RWPE1 (cell line): ENCODE measurements at regions not wholly inside any gene's neighbourhood (a gene's known extent, or its start where the extent isn't known, plus 50 kb on each side); places are given as distances from the start of the nearest gene placed in this dataset.

Experiments used
- CTCF ChIA-PET: fragments of 350-600 bp; sonication (Branson Sonifier 250); formaldehyde crosslinking; extraction: SDS; loops from one replicate; lab custom pipeline; 2021; lab: Yijun Ruan, JAX
- POLR2A ChIA-PET: fragments of 400-600 bp; formaldehyde crosslinking; extraction: SDS; loops from one replicate; lab custom pipeline; 2020; ENCODE audit warnings: antibody characterized with exemption; ENCODE audit not compliant: low non-redundant PET; lab: Yijun Ruan, JAX
- DNase-seq: peaks from one replicate; pipeline ENCODE4 v3.0.0; 2012; ENCODE audit warnings: low spot score
- H3K27ac ChIP-seq: fragments of 450-650 bp; 2 replicates; pipeline ENCODE4 v1.5.1; 2017
- TF ChIP-seq, protein P1 (sequence below): fragments of 450-650 bp; conservative IDR thresholded peaks from 2 replicates; pipeline ENCODE4 v1.5.1; 2017; ENCODE audit warnings: low read depth, mild to moderate bottlenecking

DNA sequence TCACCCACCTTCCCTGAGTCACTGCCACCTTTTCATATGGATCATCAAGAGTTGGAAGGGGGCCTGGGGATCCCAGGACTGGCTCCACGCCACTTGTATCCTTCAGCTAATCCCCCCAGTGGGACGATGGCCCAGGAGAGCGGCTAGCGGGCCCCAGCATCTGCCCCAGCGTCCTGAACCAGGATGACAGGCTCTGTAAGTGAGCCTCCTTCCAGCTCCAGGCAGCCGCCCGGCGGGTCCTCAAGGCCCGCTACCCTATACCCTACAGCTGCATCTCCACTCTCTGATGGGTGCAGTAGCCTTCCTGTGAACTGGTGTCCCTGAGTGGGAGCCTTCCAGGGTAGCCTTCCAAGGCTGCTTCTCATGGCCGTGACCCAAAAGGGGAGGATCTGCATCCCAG lies 183.1 kb downstream of the ATG4C start:
- TF ChIP-seq, protein P1, sequence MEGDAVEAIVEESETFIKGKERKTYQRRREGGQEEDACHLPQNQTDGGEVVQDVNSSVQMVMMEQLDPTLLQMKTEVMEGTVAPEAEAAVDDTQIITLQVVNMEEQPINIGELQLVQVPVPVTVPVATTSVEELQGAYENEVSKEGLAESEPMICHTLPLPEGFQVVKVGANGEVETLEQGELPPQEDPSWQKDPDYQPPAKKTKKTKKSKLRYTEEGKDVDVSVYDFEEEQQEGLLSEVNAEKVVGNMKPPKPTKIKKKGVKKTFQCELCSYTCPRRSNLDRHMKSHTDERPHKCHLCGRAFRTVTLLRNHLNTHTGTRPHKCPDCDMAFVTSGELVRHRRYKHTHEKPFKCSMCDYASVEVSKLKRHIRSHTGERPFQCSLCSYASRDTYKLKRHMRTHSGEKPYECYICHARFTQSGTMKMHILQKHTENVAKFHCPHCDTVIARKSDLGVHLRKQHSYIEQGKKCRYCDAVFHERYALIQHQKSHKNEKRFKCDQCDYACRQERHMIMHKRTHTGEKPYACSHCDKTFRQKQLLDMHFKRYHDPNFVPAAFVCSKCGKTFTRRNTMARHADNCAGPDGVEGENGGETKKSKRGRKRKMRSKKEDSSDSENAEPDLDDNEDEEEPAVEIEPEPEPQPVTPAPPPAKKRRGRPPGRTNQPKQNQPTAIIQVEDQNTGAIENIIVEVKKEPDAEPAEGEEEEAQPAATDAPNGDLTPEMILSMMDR, result no peak
- ChIA-PET CTCF (no interaction called here), POLR2A (no interaction called here)
- H3K27ac ChIP-seq, result no peak overlapping the region
- no peak for DNase-seq

DNA sequence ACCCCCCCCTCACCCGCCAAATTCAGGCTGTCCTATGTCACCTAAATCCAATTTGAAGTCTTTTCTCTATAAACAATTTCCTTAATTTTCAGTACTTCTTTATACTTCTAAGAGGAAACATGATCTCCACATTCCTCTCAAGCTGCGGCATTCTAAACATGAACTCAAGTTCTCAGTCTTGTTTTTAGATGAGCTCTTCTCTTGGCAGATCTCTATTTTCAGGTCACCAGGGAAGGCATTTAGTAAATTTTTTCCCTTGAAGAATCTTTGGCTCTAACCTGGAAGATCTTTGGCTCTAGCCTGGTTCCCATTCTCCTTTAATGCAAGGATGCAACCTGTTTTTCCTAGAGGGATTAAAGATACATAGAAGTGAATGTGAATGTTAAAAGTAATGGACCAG lies 193.4 kb downstream of the ATG4C start:
- no peak for DNase-seq
- POLR2A ChIA-PET, result no interaction called here
- CTCF ChIA-PET, result no interaction called here
- TF ChIP-seq, protein P1, result no peak
- H3K27ac ChIP-seq, result no peak overlapping the region

DNA sequence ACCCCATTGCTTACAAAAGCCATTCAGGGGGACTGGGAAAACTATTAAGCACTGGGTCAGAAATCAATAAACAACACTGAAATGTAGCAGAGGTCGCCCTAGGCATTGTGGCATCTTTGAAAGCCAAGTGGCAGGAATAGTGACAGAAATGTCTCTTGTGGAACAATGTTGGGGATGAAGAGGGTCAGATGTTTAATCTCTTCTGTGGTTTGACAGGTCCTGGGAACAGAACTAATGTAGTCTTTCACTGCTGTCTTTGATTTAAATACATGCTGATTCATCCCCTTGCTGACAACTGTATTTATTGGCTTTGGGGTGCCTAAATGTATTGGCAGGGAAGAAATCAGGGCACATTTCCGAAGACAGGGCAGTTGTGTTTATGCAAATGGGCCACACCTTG lies 194.8 kb downstream of the ATG4C start:
- H3K27ac ChIP-seq, result no peak overlapping the region
- DNase-seq, result no peak
- CTCF ChIA-PET, result no interaction called here
- TF ChIP-seq, protein P1, result no peak
- POLR2A ChIA-PET, result no interaction called here

DNA sequence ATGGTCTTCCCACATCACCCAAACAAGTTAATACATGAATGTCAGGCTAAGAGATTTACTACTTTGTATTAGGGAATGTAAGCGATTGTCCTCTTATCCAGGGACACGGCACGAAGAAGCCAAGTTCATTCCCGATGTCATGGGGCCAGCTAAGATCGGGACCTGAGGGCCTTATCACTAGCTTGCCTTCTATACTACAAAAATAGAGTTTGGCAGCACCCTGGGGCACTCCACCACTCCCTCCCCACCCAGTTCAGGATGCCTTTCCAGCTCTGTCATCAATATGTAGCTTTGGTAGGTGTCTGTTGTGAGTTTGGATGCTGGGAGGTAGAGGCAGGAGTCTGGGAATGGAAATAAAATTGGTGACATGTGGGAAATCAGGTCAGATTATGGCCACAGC lies 197.5 kb downstream of the ATG4C start:
- ChIA-PET POLR2A (no interaction called here), CTCF (no interaction called here)
- no peak for DNase-seq
- TF ChIP-seq, protein P1, result no peak
- H3K27ac ChIP-seq, result no peak overlapping the region

DNA sequence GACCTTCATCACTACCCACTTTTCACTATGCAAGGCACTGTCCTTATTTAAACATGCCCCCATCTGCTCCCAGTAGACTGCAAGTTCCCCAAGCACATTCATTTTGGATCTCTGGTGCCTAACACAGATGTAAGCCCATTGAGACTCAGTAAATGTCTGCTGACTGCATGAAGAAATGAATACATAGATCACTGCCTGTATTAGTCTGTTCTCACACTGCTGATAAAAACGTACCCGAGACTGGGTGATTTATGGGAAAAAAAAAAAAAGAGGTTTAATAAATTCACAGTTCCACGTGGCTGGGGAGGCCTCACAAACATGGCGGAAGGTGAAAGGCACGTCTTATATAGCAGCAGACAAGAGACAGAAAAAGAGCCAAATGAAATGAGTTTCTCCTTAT lies 204.9 kb downstream of the ATG4C start:
- no peak overlapping the region for H3K27ac ChIP-seq
- ChIA-PET CTCF (no interaction called here), POLR2A (no interaction called here)
- TF ChIP-seq, protein P1, result no peak
- no peak for DNase-seq

DNA sequence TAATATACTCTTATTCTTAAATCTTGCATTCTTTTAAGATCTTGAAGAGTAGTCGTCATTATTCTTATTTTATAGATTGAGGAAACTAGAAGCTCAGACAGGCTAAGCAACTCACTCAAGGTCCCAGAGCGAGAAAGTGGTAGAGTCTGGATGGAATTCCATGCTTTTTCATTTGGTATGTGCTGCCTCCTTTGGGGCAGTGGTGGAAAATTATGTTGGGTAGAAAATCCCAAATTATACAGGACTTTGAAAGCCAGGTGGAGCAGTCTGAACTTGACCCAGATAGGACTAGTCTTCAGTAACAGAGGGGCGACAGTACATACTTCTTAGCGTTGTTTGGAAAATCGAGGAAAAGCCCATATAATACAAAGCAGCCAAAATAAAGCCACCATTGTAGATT lies 205.6 kb downstream of the ATG4C start:
- TF ChIP-seq, protein P1, result no peak
- ChIA-PET POLR2A (no interaction called here), CTCF (no interaction called here)
- DNase-seq, result no peak
- no peak overlapping the region for H3K27ac ChIP-seq

DNA sequence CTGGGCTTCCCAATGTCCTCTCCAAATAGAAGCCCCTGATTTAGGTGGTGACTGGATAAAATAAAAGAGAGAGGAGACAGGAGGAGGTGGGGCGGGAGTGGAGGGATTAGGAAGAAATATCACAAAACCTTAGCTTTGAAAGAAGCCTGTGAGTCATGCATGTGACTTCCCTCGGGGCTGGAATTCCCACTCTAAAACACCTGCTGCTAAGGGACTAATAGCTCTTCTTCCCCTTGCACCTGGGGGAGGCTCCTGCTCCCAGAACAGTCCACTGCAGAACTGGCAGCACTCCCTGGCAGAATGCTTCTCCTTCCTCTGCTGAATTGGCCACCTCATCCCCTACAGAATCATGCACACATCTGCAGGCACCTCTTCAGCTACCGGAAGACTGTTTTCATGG lies 207.2 kb downstream of the ATG4C start:
- no peak for DNase-seq
- POLR2A ChIA-PET, result no interaction called here
- H3K27ac ChIP-seq, result no peak overlapping the region
- CTCF ChIA-PET, result no interaction called here
- TF ChIP-seq, protein P1, result no peak
